ENCODE measurements at regions not wholly inside any gene's neighbourhood (a gene's known extent, or its start where the extent isn't known, plus 50 kb on each side); places are given as distances from the start of the nearest gene placed in this dataset.

DNA sequence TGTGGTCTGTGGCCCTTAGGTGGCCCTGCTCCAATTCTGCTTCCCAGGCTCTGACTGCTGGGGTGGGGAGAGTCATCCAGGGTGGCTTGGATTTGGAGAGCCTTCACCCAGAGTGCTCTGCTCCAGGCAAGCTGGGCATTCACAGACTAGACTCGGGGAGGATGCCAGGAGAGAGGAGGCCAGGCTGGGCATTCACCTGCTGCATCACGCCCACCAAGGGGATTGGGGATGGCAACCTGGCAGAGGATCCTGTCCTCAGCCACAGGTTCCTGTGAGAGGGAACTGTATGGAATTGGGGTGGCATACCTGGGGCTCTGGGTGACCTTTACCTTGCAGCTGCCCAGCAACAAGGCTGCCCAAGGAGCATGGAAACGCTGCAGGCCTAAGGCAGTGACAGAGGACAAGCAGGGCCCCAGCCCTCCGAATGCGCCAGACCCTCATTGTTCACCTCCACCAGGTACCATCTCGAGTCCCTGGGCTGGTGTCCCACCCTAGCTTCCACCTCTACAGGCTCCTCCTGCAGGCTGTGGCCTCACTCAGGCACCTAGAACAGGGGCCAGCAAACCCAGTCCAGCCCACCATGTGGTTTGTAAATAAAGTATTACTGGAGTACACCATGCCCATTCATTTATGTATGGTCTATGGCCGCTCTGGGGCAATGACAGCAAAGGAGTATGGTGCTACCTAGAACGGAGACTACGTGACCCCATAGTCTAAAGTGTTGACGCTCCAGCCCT lies 255.3 kb upstream of the RAB6C start:
- no peak for DNase-seq (ENCODE audit: low read depth in 1 of 2, low spot score in 1 of 2)

DNA sequence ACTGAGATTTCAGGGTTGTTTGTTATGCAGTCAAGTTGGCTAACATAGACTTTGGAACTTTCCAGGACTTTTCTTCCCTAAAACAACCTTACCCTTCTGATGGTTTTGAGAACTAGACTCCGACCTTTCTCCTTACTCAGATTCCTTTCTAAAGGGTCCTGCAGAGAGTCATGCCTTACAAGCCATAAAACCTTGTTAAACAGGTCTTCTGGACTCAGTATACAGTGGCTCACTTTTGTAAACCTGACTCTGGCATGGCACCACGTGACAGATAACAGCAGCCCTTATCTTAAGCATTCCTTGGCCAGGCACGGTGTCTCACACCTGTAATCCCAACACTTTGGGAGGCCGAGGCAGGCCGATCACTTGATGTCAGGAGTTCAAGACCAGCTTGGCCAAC lies 253.2 kb upstream of the RAB6C start:
- no peak for DNase-seq (ENCODE audit: low read depth in 1 of 2, low spot score in 1 of 2)

DNA sequence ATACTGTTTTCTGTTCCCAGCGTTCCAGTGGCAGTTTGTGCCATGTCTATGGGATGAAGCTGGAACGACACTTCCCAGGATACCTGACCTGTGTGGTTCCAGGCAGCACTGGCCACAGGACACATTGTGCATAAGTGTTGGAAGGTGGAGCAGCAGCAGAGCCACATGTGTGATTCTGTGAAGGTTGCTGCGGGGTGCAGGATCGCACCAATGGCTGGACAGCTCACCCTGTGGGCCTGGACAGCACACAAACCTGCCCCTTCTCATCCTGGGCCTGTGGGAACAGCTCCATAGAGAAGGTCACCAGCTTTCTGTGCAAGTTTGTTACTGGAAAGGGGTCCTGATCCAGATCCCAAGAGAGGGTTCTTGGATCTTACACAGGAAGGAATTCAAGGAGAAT lies 252.2 kb upstream of the RAB6C start:
- no peak for DNase-seq (ENCODE audit: low read depth in 1 of 2, low spot score in 1 of 2)

- no peak for DNase-seq (ENCODE audit: low read depth in 1 of 2, low spot score in 1 of 2)
These were observed 251.2 kb upstream of the RAB6C start for GRCh38 chr2:129728035-129728972.

DNA sequence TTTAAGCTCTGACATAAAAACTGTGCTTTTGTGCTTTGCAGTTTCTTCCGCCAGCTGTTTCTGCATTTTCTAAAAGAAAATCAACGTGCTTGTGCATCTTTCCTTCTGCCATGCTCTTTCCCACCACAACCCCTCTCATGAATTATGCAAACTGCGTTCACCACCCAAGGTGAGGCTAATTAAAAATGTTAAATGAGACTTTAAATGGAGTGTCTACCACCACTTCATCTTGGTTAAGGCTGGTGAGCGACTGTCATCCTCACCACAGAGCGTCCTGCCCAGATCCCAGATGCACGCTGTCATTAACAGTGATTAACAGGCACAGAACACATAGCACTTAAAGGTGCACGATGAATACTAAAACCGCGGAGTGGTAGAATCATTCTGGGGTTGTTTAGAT lies 250.5 kb upstream of the RAB6C start:
- no peak for DNase-seq (ENCODE audit: low read depth in 1 of 2, low spot score in 1 of 2)

- DNase-seq (ENCODE audit: low read depth in 1 of 2, low spot score in 1 of 2): no peak
These were observed 249.8 kb upstream of the RAB6C start for GRCh38 chr2:129729646-129730045.

GRCh38 chr2:129730979-129731378 lies 248.5 kb upstream of the RAB6C start:
- DNase-seq (ENCODE audit: low read depth in 1 of 2, low spot score in 1 of 2): no peak

GRCh38 chr2:129731907-129732629 lies 247.4 kb upstream of the RAB6C start:
- DNase-seq (ENCODE audit: low read depth in 1 of 2, low spot score in 1 of 2): no peak

GRCh38 chr2:129732630-129733026 lies 246.8 kb upstream of the RAB6C start:
- no peak for DNase-seq (ENCODE audit: low read depth in 1 of 2, low spot score in 1 of 2)

DNA sequence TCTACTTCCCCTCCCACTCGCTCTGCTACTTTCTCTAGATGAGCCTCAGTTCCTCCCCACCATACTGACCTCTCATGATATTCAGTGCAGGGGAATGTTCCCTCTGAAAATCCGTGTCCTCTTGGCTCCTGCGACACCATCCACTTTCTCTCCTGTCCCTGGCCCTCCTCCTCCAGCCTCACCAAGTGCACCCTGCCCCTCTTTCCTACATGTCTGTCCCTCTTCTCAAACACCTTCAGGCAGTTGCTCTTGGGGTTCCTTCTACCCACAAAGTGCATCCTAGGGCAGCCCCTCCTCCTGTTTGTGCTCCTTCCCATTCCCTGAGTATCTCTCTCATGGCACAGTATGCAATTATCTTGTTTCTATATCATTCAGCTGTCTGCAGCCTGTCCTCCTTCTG lies 246.4 kb upstream of the RAB6C start:
- no peak for DNase-seq (ENCODE audit: low read depth in 1 of 2, low spot score in 1 of 2)

- DNase-seq (ENCODE audit: low read depth in 1 of 2, low spot score in 1 of 2): no peak
These were observed 245.9 kb upstream of the RAB6C start for GRCh38 chr2:129733579-129733978.

GRCh38 chr2:129734343-129735034 lies 245.0 kb upstream of the RAB6C start:
- no peak for DNase-seq (ENCODE audit: low read depth in 1 of 2, low spot score in 1 of 2)

DNA sequence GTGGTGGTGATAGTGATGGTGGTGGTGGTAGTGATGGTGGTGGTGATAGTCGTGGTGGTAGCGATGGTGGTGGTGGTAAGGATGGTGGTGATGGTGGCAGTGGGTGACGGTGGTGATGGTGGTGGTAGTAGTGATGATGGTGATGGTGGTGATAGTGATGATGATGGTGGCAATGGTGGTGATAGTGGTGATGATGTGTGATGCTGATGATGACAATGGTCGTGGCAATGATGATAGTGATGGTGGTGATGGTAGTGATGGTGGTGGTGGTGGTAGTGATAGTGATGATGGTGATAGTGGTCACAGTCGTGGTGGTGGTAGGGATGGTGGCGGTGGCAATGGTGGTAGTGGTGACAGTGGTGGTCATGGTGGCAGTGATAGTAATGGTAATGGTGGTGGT lies 243.9 kb upstream of the RAB6C start:
- DNase-seq (ENCODE audit: low read depth in 1 of 2, low spot score in 1 of 2): no peak

- no peak for DNase-seq (ENCODE audit: low read depth in 1 of 2, low spot score in 1 of 2)
These were observed 241.6 kb upstream of the RAB6C start for GRCh38 chr2:129737660-129738527.

GRCh38 chr2:129738799-129739198 lies 240.7 kb upstream of the RAB6C start:
- no peak for DNase-seq (ENCODE audit: low read depth in 1 of 2, low spot score in 1 of 2)

DNA sequence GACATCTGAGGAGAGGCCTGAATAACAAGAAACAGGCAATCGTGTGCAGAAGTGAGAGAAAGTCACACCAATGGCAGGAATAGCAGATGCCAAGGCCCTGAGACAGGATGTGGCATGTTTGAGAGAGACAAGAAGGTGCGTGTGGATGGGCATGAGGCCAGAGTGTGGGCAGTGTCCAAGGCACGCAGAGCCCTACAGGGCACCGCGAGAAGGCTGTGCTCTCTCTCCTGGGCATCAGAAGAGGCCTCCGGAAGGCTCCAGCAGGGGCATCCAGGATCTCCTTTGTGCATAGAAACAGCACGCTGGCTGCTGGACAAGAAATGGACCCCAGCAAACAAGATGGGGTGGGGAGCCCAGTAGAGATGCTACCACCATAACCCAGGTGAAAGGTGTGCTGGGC lies 239.0 kb upstream of the RAB6C start:
- DNase-seq (ENCODE audit: low read depth in 1 of 2, low spot score in 1 of 2): no peak

DNA sequence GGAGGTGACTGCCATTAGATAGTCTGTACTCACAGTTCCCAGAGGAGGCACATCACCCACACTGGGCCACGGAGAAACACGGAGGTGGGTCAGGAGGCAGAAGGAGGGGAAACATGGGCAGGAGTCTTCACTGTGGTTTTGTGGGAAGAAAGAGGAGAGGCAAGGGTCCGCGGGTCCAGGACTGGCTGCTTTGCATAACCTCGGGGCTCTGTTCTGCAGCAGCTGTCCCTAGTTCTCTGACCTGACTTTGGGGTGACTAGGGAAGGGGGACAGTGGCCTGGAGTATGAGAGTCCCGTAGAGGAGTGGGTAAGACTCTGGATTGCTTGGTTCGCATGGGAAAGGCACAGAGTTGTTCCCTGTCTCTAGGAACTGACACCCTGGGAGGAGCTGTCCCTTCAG lies 238.3 kb upstream of the RAB6C start:
- no peak for DNase-seq (ENCODE audit: low read depth in 1 of 2, low spot score in 1 of 2)

- DNase-seq (ENCODE audit: low read depth in 1 of 2, low spot score in 1 of 2): no peak
These were observed 237.8 kb upstream of the RAB6C start for GRCh38 chr2:129741623-129742022.

DNA sequence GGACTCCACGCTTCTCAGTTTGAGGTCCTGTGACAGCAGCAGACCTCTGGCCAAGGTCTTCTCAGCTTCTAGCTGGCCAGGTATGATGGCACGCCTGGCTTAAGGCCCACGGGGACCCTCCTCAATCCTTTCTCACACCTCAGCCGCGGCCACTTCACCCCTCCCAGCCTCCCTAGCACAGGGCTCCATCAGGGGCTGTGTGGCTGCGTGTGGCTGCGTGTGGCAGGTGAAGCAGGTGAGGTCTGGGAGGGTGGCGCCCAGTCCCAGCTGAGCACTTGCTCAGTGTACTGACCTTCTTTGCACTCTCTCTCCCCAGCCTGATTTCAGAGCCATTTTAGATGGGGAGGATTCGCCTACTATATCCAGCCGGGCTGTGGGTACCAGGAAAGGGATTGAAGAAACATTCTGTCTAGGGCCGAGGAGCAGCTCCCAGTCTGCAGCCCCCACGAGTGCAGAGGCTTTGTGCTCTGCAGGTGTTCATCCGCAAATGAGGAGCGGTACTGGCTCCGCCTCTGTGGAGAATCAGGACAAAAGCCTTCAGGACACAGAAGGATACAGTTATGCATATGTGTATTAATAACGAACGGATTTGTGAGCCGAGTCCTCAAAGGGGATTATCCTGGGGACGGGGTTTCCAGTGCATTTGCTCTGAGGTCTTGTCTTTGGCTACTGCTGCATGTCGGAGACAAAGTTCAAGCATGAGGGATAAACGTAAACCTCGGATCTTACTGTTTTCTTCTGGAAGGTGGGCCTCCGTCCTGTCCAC lies 236.9 kb upstream of the RAB6C start:
- DNase-seq (ENCODE audit: low read depth in 1 of 2, low spot score in 1 of 2): no peak
